ENCODE measurements at regions not wholly inside any gene's neighbourhood (a gene's known extent, or its start where the extent isn't known, plus 50 kb on each side); places are given as distances from the start of the nearest gene placed in this dataset.

- TF ChIP-seq CTCF (conservative IDR thresholded peaks at IDR 0.05; ENCODE audit: low read depth, low read length) (no peak), EZH2 (IDR thresholded peaks at IDR 0.05; ENCODE audit: borderline replicate concordance, low read depth, low read length, poor library complexity, severe bottlenecking) (no peak)
These were observed 2010.2 kb upstream of the IGFBP7 start for GRCh38 chr4:59120287-59120814.
